T-helper 2 cell treated with Interferon-gamma antibody and Interleukin-4, amounts not matched to agents 5 μg/mL and 100 μg/mL, for 36 hours (primary cell): ENCODE measurements at regions not wholly inside any gene's neighbourhood (a gene's known extent, or its start where the extent isn't known, plus 50 kb on each side); places are given as distances from the start of the nearest gene placed in this dataset.

Source experiments
- DNase-seq: peaks from one replicate; pipeline ENCODE4 v3.0.0; 2021; ENCODE audit warnings: low spot score
- H3K27ac Mint-ChIP-seq: one replicate; pipeline ENCODE4 v1.8.0; 2021; ENCODE audit warnings: mild to moderate bottlenecking, mixed read lengths
- H3K27me3 Mint-ChIP-seq: one replicate; pipeline ENCODE4 v1.8.0; 2021; ENCODE audit warnings: low read depth, mixed read lengths
- H3K36me3 Mint-ChIP-seq: one replicate; pipeline ENCODE4 v1.8.0; 2021; ENCODE audit warnings: low read depth, mixed read lengths
- H3K4me1 Mint-ChIP-seq: one replicate; pipeline ENCODE4 v1.8.0; 2021; ENCODE audit warnings: low read depth, mixed read lengths
- H3K4me3 Mint-ChIP-seq: one replicate; pipeline ENCODE4 v1.8.0; 2022; ENCODE audit warnings: mild to moderate bottlenecking, moderate library complexity, mixed read lengths
- H3K9me3 Mint-ChIP-seq: one replicate; pipeline ENCODE4 v1.8.0; 2021; ENCODE audit warnings: mixed read lengths

- Mint-ChIP-seq H3K27me3 (no peaks in the 10 kb centered on the region), H3K4me1 (no peaks in the 10 kb centered on the region)
Measured at GRCh38 chr4:81923140-81923539, 450.7 kb downstream of the HNRNPD start.

GRCh38 chr4:81922313-81922712, 450.6 kb upstream of the RASGEF1B start:
- no peak overlapping the region for H3K4me3 Mint-ChIP-seq
- H3K4me1 Mint-ChIP-seq = no peaks in the 10 kb centered on the region
- no peaks in the 10 kb centered on the region for H3K9me3 Mint-ChIP-seq
- no peak for DNase-seq
- H3K27me3 Mint-ChIP-seq = no peaks in the 10 kb centered on the region
- H3K36me3 Mint-ChIP-seq = no peaks in the 10 kb centered on the region
- no peak overlapping the region for H3K27ac Mint-ChIP-seq

More at GRCh38 chr4:81923140-81923539, 450.7 kb downstream of the HNRNPD start:
- no peak for DNase-seq
- H3K27ac Mint-ChIP-seq = no peak overlapping the region
- no peaks in the 10 kb centered on the region for H3K36me3 Mint-ChIP-seq
- H3K4me3 Mint-ChIP-seq = no peak overlapping the region
- H3K9me3 Mint-ChIP-seq = no peaks in the 10 kb centered on the region

- Mint-ChIP-seq H3K36me3 (no peaks in the 10 kb centered on the region), H3K27ac (no peak overlapping the region), H3K4me3 (no peak overlapping the region), H3K4me1 (no peaks in the 10 kb centered on the region), H3K9me3 (no peaks in the 10 kb centered on the region), H3K27me3 (no peaks in the 10 kb centered on the region)
- DNase-seq = no peak
Measured at GRCh38 chr4:81921751-81922159, 450.0 kb upstream of the RASGEF1B start.

GRCh38 chr4:81919810-81920209, 448.1 kb upstream of the RASGEF1B start:
- H3K27me3 Mint-ChIP-seq = peaks cover 4% of the 10 kb centered on the region
- no peaks in the 10 kb centered on the region for H3K9me3 Mint-ChIP-seq
- no peaks in the 10 kb centered on the region for H3K36me3 Mint-ChIP-seq
- DNase-seq = no peak
- H3K27ac Mint-ChIP-seq = no peak overlapping the region
- H3K4me3 Mint-ChIP-seq = no peak overlapping the region
- H3K4me1 Mint-ChIP-seq = no peaks in the 10 kb centered on the region

- H3K36me3 Mint-ChIP-seq = no peaks in the 10 kb centered on the region
- no peak overlapping the region for H3K4me3 Mint-ChIP-seq
- no peaks in the 10 kb centered on the region for H3K4me1 Mint-ChIP-seq
- no peak overlapping the region for H3K27ac Mint-ChIP-seq
- no peaks in the 10 kb centered on the region for H3K9me3 Mint-ChIP-seq
- no peak for DNase-seq
- peaks cover 6% of the 10 kb centered on the region for H3K27me3 Mint-ChIP-seq
Measured at GRCh38 chr4:81919223-81919622, 447.5 kb upstream of the RASGEF1B start.

GRCh38 chr4:81915430-81915829, 443.7 kb upstream of the RASGEF1B start:
- no peaks in the 10 kb centered on the region for H3K9me3 Mint-ChIP-seq
- H3K27ac Mint-ChIP-seq = no peak overlapping the region
- no peak for DNase-seq
- peaks cover 13% of the 10 kb centered on the region for H3K27me3 Mint-ChIP-seq
- H3K4me3 Mint-ChIP-seq = no peak overlapping the region
- H3K36me3 Mint-ChIP-seq = no peaks in the 10 kb centered on the region
- H3K4me1 Mint-ChIP-seq = peaks cover 2% of the 10 kb centered on the region

- no peaks in the 10 kb centered on the region for H3K36me3 Mint-ChIP-seq
- no peak overlapping the region for H3K27ac Mint-ChIP-seq
- peaks cover 13% of the 10 kb centered on the region for H3K27me3 Mint-ChIP-seq
- peaks cover 2% of the 10 kb centered on the region for H3K4me1 Mint-ChIP-seq
- H3K4me3 Mint-ChIP-seq = no peak overlapping the region
- DNase-seq = no peak
- H3K9me3 Mint-ChIP-seq = no peaks in the 10 kb centered on the region
Measured at GRCh38 chr4:81914623-81915022, 442.9 kb upstream of the RASGEF1B start.

GRCh38 chr4:81913427-81913879, 441.7 kb upstream of the RASGEF1B start:
- Mint-ChIP-seq H3K4me3 (no peak overlapping the region), H3K36me3 (no peaks in the 10 kb centered on the region), H3K4me1 (peaks cover 2% of the 10 kb centered on the region), H3K27me3 (peaks cover 13% of the 10 kb centered on the region), H3K27ac (no peak overlapping the region), H3K9me3 (no peaks in the 10 kb centered on the region)
- peak; percentile 41 for DNase-seq

GRCh38 chr4:81912376-81913030, 440.8 kb upstream of the RASGEF1B start:
- Mint-ChIP-seq H3K4me3 (no peak overlapping the region), H3K4me1 (peaks cover 2% of the 10 kb centered on the region), H3K27ac (no peak overlapping the region), H3K9me3 (no peaks in the 10 kb centered on the region), H3K27me3 (peaks cover 13% of the 10 kb centered on the region), H3K36me3 (no peaks in the 10 kb centered on the region)
- DNase-seq = no peak

GRCh38 chr4:81906905-81907304, 435.2 kb upstream of the RASGEF1B start:
- Mint-ChIP-seq H3K9me3 (no peaks in the 10 kb centered on the region), H3K27ac (no peak overlapping the region), H3K27me3 (peaks cover 3% of the 10 kb centered on the region), H3K36me3 (no peaks in the 10 kb centered on the region), H3K4me3 (no peak overlapping the region), H3K4me1 (no peaks in the 10 kb centered on the region)
- DNase-seq = no peak

GRCh38 chr4:81905971-81906370, 434.3 kb upstream of the RASGEF1B start:
- Mint-ChIP-seq H3K9me3 (no peaks in the 10 kb centered on the region), H3K27ac (no peak overlapping the region), H3K4me3 (no peak overlapping the region), H3K36me3 (no peaks in the 10 kb centered on the region), H3K4me1 (no peaks in the 10 kb centered on the region), H3K27me3 (peaks cover 5% of the 10 kb centered on the region)
- peak; percentile 7 for DNase-seq

- no peaks in the 10 kb centered on the region for H3K36me3 Mint-ChIP-seq
- DNase-seq = no peak
- H3K27me3 Mint-ChIP-seq = peaks cover 5% of the 10 kb centered on the region
- H3K4me3 Mint-ChIP-seq = no peak overlapping the region
- H3K4me1 Mint-ChIP-seq = no peaks in the 10 kb centered on the region
- no peak overlapping the region for H3K27ac Mint-ChIP-seq
- no peaks in the 10 kb centered on the region for H3K9me3 Mint-ChIP-seq
Measured at GRCh38 chr4:81904121-81904520, 432.4 kb upstream of the RASGEF1B start.

GRCh38 chr4:81903212-81903611, 431.5 kb upstream of the RASGEF1B start:
- H3K4me3 Mint-ChIP-seq = no peak overlapping the region
- H3K9me3 Mint-ChIP-seq = no peaks in the 10 kb centered on the region
- DNase-seq = no peak
- no peaks in the 10 kb centered on the region for H3K36me3 Mint-ChIP-seq
- peaks cover 5% of the 10 kb centered on the region for H3K27me3 Mint-ChIP-seq
- H3K4me1 Mint-ChIP-seq = peaks cover 5% of the 10 kb centered on the region
- H3K27ac Mint-ChIP-seq = no peak overlapping the region

- no peaks in the 10 kb centered on the region for H3K9me3 Mint-ChIP-seq
- H3K36me3 Mint-ChIP-seq = no peaks in the 10 kb centered on the region
- H3K4me3 Mint-ChIP-seq = no peak overlapping the region
- no peak overlapping the region for H3K27ac Mint-ChIP-seq
- peaks cover 5% of the 10 kb centered on the region for H3K4me1 Mint-ChIP-seq
- no peak for DNase-seq
- peaks cover 2% of the 10 kb centered on the region for H3K27me3 Mint-ChIP-seq
Measured at GRCh38 chr4:81898862-81899504, 427.3 kb upstream of the RASGEF1B start.

GRCh38 chr4:81896936-81897335, 425.2 kb upstream of the RASGEF1B start:
- no peak overlapping the region for H3K27ac Mint-ChIP-seq
- no peak overlapping the region for H3K4me3 Mint-ChIP-seq
- DNase-seq = no peak
- H3K4me1 Mint-ChIP-seq = peaks cover 5% of the 10 kb centered on the region
- H3K36me3 Mint-ChIP-seq = no peaks in the 10 kb centered on the region
- peaks cover 6% of the 10 kb centered on the region for H3K27me3 Mint-ChIP-seq
- H3K9me3 Mint-ChIP-seq = no peaks in the 10 kb centered on the region
